ENCODE measurements at regions not wholly inside any gene's neighbourhood (a gene's known extent, or its start where the extent isn't known, plus 50 kb on each side); places are given as distances from the start of the nearest gene placed in this dataset.

- H3K27me3 ChIP-seq (ENCODE audit: control insufficient read depth in 1 of 2, insufficient read depth in 2 of 2, low read length in 2 of 2) = no peaks in the 10 kb centered on the region
- H3K4me1 ChIP-seq (ENCODE audit: insufficient read depth, low read length) = no peaks in the 10 kb centered on the region
- H3K9me3 ChIP-seq (ENCODE audit: low read length) = no peaks in the 10 kb centered on the region
- H3K4me3 ChIP-seq (ENCODE audit: low read depth in 1 of 2, low read length in 2 of 2) = no peak overlapping the region
- H3K27ac ChIP-seq (ENCODE audit: low read depth, low read length) = no peak overlapping the region
- H3K36me3 ChIP-seq (ENCODE audit: insufficient read depth, low read length) = no peaks in the 10 kb centered on the region
- no peak overlapping the region for H3K9ac ChIP-seq (ENCODE audit: low read length)
These were observed 50.5 kb upstream of the SULT1C3 start for GRCh38 chr2:108189316-108189715.
